ENCODE measurements at regions not wholly inside any gene's neighbourhood (a gene's known extent, or its start where the extent isn't known, plus 50 kb on each side); places are given as distances from the start of the nearest gene placed in this dataset.

GRCh38 chr10:56662765-56663447 is 301.8 kb upstream of the ZWINT start:
- ChIA-PET CTCF (no interaction called here), POLR2A (no interaction called here)
- DNase-seq (no peak), ATAC-seq (ENCODE audit: low read depth) (no peak)
- intact Hi-C loops (cut with micrococcal nuclease), result no loop called here
- no peaks in the 10 kb centered on the region for H4K20me1 ChIP-seq (ENCODE audit: control insufficient read depth, insufficient read depth, low read length, poor library complexity, severe bottlenecking)
- H3K4me2 ChIP-seq (replicated peaks; ENCODE audit: low read depth, low read length, poor library complexity, severe bottlenecking), result no peak overlapping the region
- no peaks in the 10 kb centered on the region for H3K27me3 Mint-ChIP-seq
- H3K9me3 ChIP-seq (ENCODE audit: control extremely low read depth in 1 of 3, control insufficient read depth in 2 of 3, insufficient read depth in 1 of 3, low read length in 2 of 3), result no peaks in the 10 kb centered on the region
- H3K27me3 ChIP-seq (replicated peaks in 1 of 4; ENCODE audit: control extremely low read depth in 1 of 4, control insufficient read depth in 3 of 4, insufficient read depth in 4 of 4, low read length in 3 of 4), result no peaks in the 10 kb centered on the region
- H3K9me3 Mint-ChIP-seq (ENCODE audit: insufficient read depth), result no peaks in the 10 kb centered on the region
- H3K4me3 Mint-ChIP-seq, result no peak overlapping the region
- H3K4me3 ChIP-seq (ENCODE audit: control extremely low read depth in 1 of 5, extremely low read depth in 1 of 5, insufficient read depth in 1 of 5, low read depth in 2 of 5, low read length in 4 of 5), result no peak overlapping the region
- H3K4me1 ChIP-seq (ENCODE audit: control insufficient read depth in 2 of 2, insufficient read depth in 2 of 2, low read length in 2 of 2), result no peaks in the 10 kb centered on the region
- H3K9ac ChIP-seq (ENCODE audit: low read length), result no peak overlapping the region
- no peaks in the 10 kb centered on the region for H3K79me2 ChIP-seq (ENCODE audit: control insufficient read depth, insufficient read depth, low read length)
- H3K27ac Mint-ChIP-seq, result no peak overlapping the region
- no peak overlapping the region for H3K27ac ChIP-seq (ENCODE audit: low read length in 2 of 2)
- peaks cover 2% of the 10 kb centered on the region for H3K4me1 Mint-ChIP-seq
- H3K36me3 ChIP-seq (replicated peaks in 1 of 2; ENCODE audit: control extremely low read depth in 1 of 2, control insufficient read depth in 1 of 2, extremely low read depth in 1 of 2, insufficient read depth in 2 of 2, low read length in 1 of 2), result no peaks in the 10 kb centered on the region
- H2AFZ ChIP-seq (ENCODE audit: insufficient read depth, low read depth, low read length, poor library complexity, severe bottlenecking), result no peak overlapping the region
- TF ChIP-seq CTCF (IDR thresholded peaks at IDR 0.05) (no peak), EZH2 (IDR thresholded peaks at IDR 0.05; ENCODE audit: borderline replicate concordance, insufficient read depth, low read depth, low read length, poor library complexity, severe bottlenecking) (no peak)

- ATAC-seq (ENCODE audit: low read depth) (no peak), DNase-seq (no peak)
- intact Hi-C loops (cut with micrococcal nuclease), result no loop called here
- peaks cover 3% of the 10 kb centered on the region for H3K4me1 Mint-ChIP-seq
- no peak overlapping the region for H3K27ac Mint-ChIP-seq
- Histone ChIP-seq H3K4me2 (replicated peaks; ENCODE audit: low read depth, low read length, poor library complexity, severe bottlenecking) (no peak overlapping the region), H3K4me1 (ENCODE audit: control insufficient read depth in 2 of 2, insufficient read depth in 2 of 2, low read length in 2 of 2) (no peaks in the 10 kb centered on the region), H4K20me1 (ENCODE audit: control insufficient read depth, insufficient read depth, low read length, poor library complexity, severe bottlenecking) (no peaks in the 10 kb centered on the region), H3K4me3 (ENCODE audit: control extremely low read depth in 1 of 5, extremely low read depth in 1 of 5, insufficient read depth in 1 of 5, low read depth in 2 of 5, low read length in 4 of 5) (no peak overlapping the region), H2AFZ (ENCODE audit: insufficient read depth, low read depth, low read length, poor library complexity, severe bottlenecking) (no peak overlapping the region), H3K9me3 (ENCODE audit: control extremely low read depth in 1 of 3, control insufficient read depth in 2 of 3, insufficient read depth in 1 of 3, low read length in 2 of 3) (peaks cover 0 to 5% (median 4%) of the 10 kb centered on the region in 3 donors), H3K27me3 (replicated peaks in 1 of 4; ENCODE audit: control extremely low read depth in 1 of 4, control insufficient read depth in 3 of 4, insufficient read depth in 4 of 4, low read length in 3 of 4) (no peaks in the 10 kb centered on the region), H3K9ac (ENCODE audit: low read length) (no peak overlapping the region), H3K27ac (ENCODE audit: low read length in 2 of 2) (no peak overlapping the region), H3K79me2 (ENCODE audit: control insufficient read depth, insufficient read depth, low read length) (no peaks in the 10 kb centered on the region), H3K36me3 (replicated peaks in 1 of 2; ENCODE audit: control extremely low read depth in 1 of 2, control insufficient read depth in 1 of 2, extremely low read depth in 1 of 2, insufficient read depth in 2 of 2, low read length in 1 of 2) (no peaks in the 10 kb centered on the region)
- peaks cover 7% of the 10 kb centered on the region for H3K9me3 Mint-ChIP-seq (ENCODE audit: insufficient read depth)
- TF ChIP-seq EZH2 (IDR thresholded peaks at IDR 0.05; ENCODE audit: borderline replicate concordance, insufficient read depth, low read depth, low read length, poor library complexity, severe bottlenecking) (no peak), CTCF (IDR thresholded peaks at IDR 0.05) (no peak)
- no peak overlapping the region for H3K4me3 Mint-ChIP-seq
- POLR2A ChIA-PET, result no interaction called here
- H3K27me3 Mint-ChIP-seq, result no peaks in the 10 kb centered on the region
- CTCF ChIA-PET, result interaction anchor here (0.6 kb wide), 1 partner anchor 1033 kb away, joined by 3 read pairs; no protein-coding TSS in a partner anchor
- no CpG with 5 or more reads among the region's 1 CpG for WGBS (ENCODE audit: insufficient coverage)
These were observed 292.2 kb upstream of the ZWINT start for GRCh38 chr10:56653289-56653688.
